Loucy (cell line): ENCODE measurements at regions not wholly inside any gene's neighbourhood (a gene's known extent, or its start where the extent isn't known, plus 50 kb on each side); places are given as distances from the start of the nearest gene placed in this dataset.

Source experiments
- H2AFZ ChIP-seq: fragments of 200-600 bp; sonication (generic); 2 replicates; pipeline ENCODE4 v1.6.0; 2016; ENCODE audit warnings: antibody characterized with exemption, mild to moderate bottlenecking, low read length, moderate library complexity
- H3F3A ChIP-seq: fragments of 200-600 bp; 2 replicates; pipeline ENCODE4 v1.6.0; 2016; ENCODE audit warnings: antibody characterized with exemption, low read depth, mild to moderate bottlenecking
- H3K27me3 ChIP-seq: fragments of 200-600 bp; sonication (generic); 2 replicates; pipeline ENCODE4 v1.6.1; 2014; ENCODE audit warnings: low read length, mild to moderate bottlenecking; ENCODE audit not compliant: insufficient read depth, poor library complexity, severe bottlenecking
- H3K36me3 ChIP-seq: fragments of 200-600 bp; sonication (generic); 2 replicates; pipeline ENCODE4 v1.6.1; 2016; ENCODE audit warnings: low read length; ENCODE audit not compliant: insufficient read depth
- H3K4me1 ChIP-seq: fragments of 200-600 bp; sonication (generic); 2 replicates; pipeline ENCODE4 v1.5.1; 2014; ENCODE audit warnings: low read length, mild to moderate bottlenecking; ENCODE audit not compliant: insufficient read depth, poor library complexity, severe bottlenecking
- H3K4me2 ChIP-seq: fragments of 200-600 bp; sonication (generic); 2 replicates; pipeline ENCODE4 v1.6.0; 2014; ENCODE audit warnings: antibody characterized with exemption, low read length, low read depth, mild to moderate bottlenecking; ENCODE audit not compliant: poor library complexity, severe bottlenecking
- H3K4me3 ChIP-seq: fragments of 200-600 bp; sonication (generic); 2 replicates; pipeline ENCODE4 v1.5.1; 2014; ENCODE audit warnings: low read length, mild to moderate bottlenecking, mixed read lengths; ENCODE audit not compliant: poor library complexity, severe bottlenecking
- H3K79me2 ChIP-seq: fragments of 200-600 bp; sonication (generic); 2 replicates; pipeline ENCODE4 v1.6.1; 2014; ENCODE audit warnings: low read length; ENCODE audit not compliant: insufficient read depth
- H3K9ac ChIP-seq: fragments of 200-600 bp; sonication (generic); 2 replicates; pipeline ENCODE4 v1.6.0; 2014; ENCODE audit warnings: mild to moderate bottlenecking, low read depth, low read length, moderate library complexity; ENCODE audit not compliant: poor library complexity, severe bottlenecking
- H3K9me2 ChIP-seq: fragments of 200-600 bp; sonication (generic); replicated peaks from 2 replicates; pipeline ENCODE4 v1.6.1; 2016; ENCODE audit warnings: low read depth, low read length, mixed read lengths
- H3K9me3 ChIP-seq: fragments of 200-600 bp; sonication (generic); 2 replicates; pipeline ENCODE4 v1.6.1; 2014; ENCODE audit warnings: mild to moderate bottlenecking, antibody characterized with exemption, low read length, low read depth; ENCODE audit not compliant: insufficient read depth
- H4K20me1 ChIP-seq: fragments of 200-600 bp; sonication (generic); 2 replicates; pipeline ENCODE4 v1.6.0; 2014; ENCODE audit warnings: antibody characterized with exemption, low read length, mild to moderate bottlenecking; ENCODE audit not compliant: insufficient read depth, poor library complexity, severe bottlenecking
- EZH2phosphoT487 ChIP-seq: fragments of 200-600 bp; IDR thresholded peaks from 2 replicates; pipeline ENCODE4 v1.6.1; 2018; ENCODE audit warnings: antibody characterized with exemption, mild to moderate bottlenecking, moderate library complexity, borderline replicate concordance
- TF ChIP-seq, protein P1 (sequence below): fragments of 200-600 bp; sonication (generic); conservative IDR thresholded peaks from 2 replicates; pipeline ENCODE4 v1.5.1; 2014; ENCODE audit warnings: mild to moderate bottlenecking, antibody characterized with exemption, low read length

GRCh38 chr3:115520651-115521245 is 102.6 kb upstream of the GAP43 start:
- Histone ChIP-seq H3K27me3 (no peaks in the 10 kb centered on the region), H4K20me1 (no peaks in the 10 kb centered on the region), H2AFZ (no peak overlapping the region), H3K9me2 (no peaks in the 10 kb centered on the region), H3K4me2 (no peak overlapping the region), H3K9me3 (no peaks in the 10 kb centered on the region), H3K9ac (no peak overlapping the region), H3K4me3 (no peak overlapping the region), H3K4me1 (no peaks in the 10 kb centered on the region), H3F3A (no peaks in the 10 kb centered on the region), H3K79me2 (no peaks in the 10 kb centered on the region), H3K36me3 (no peaks in the 10 kb centered on the region)
- no peak for TF ChIP-seq EZH2phosphoT487
- TF ChIP-seq, protein P1, sequence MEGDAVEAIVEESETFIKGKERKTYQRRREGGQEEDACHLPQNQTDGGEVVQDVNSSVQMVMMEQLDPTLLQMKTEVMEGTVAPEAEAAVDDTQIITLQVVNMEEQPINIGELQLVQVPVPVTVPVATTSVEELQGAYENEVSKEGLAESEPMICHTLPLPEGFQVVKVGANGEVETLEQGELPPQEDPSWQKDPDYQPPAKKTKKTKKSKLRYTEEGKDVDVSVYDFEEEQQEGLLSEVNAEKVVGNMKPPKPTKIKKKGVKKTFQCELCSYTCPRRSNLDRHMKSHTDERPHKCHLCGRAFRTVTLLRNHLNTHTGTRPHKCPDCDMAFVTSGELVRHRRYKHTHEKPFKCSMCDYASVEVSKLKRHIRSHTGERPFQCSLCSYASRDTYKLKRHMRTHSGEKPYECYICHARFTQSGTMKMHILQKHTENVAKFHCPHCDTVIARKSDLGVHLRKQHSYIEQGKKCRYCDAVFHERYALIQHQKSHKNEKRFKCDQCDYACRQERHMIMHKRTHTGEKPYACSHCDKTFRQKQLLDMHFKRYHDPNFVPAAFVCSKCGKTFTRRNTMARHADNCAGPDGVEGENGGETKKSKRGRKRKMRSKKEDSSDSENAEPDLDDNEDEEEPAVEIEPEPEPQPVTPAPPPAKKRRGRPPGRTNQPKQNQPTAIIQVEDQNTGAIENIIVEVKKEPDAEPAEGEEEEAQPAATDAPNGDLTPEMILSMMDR: no peak

GRCh38 chr3:115523458-115523857 is 99.9 kb upstream of the GAP43 start:
- no peaks in the 10 kb centered on the region for H3K79me2 ChIP-seq
- H3K4me1 ChIP-seq: no peaks in the 10 kb centered on the region
- TF ChIP-seq EZH2phosphoT487: no peak
- TF ChIP-seq, protein P1: no peak
- H3K9me2 ChIP-seq: no peaks in the 10 kb centered on the region
- H3K9ac ChIP-seq: no peak overlapping the region
- H3K4me3 ChIP-seq: no peak overlapping the region
- H3K9me3 ChIP-seq: no peaks in the 10 kb centered on the region
- H3F3A ChIP-seq: no peaks in the 10 kb centered on the region
- no peak overlapping the region for H3K4me2 ChIP-seq
- H3K27me3 ChIP-seq: no peaks in the 10 kb centered on the region
- H2AFZ ChIP-seq: no peak overlapping the region
- no peaks in the 10 kb centered on the region for H3K36me3 ChIP-seq
- H4K20me1 ChIP-seq: no peaks in the 10 kb centered on the region

- Histone ChIP-seq H3K27me3 (no peaks in the 10 kb centered on the region), H3K9me3 (no peaks in the 10 kb centered on the region), H3K4me3 (no peak overlapping the region), H3K4me2 (no peak overlapping the region), H4K20me1 (no peaks in the 10 kb centered on the region), H3K79me2 (no peaks in the 10 kb centered on the region), H3F3A (no peaks in the 10 kb centered on the region), H3K9ac (no peak overlapping the region), H3K4me1 (no peaks in the 10 kb centered on the region), H3K36me3 (no peaks in the 10 kb centered on the region), H2AFZ (no peak overlapping the region), H3K9me2 (no peaks in the 10 kb centered on the region)
- no peak for TF ChIP-seq EZH2phosphoT487
- TF ChIP-seq, protein P1: no peak
Measured at GRCh38 chr3:115524549-115524948, 98.8 kb upstream of the GAP43 start.
